Left renal pelvis (tissue), 4 donors: ENCODE measurements at regions not wholly inside any gene's neighbourhood (a gene's known extent, or its start where the extent isn't known, plus 50 kb on each side); places are given as distances from the start of the nearest gene placed in this dataset.
A peak's percentile ranks its signal among the peaks of the same experiment; 100 is the strongest.

ENCODE experiments used
- DNase-seq, 4 donors: peaks; one replicate each; pipeline ENCODE4 v3.0.0-alpha.2; 2013; ENCODE audit warnings: low read depth in 4 of 4, low spot score in 3 of 4

DNA sequence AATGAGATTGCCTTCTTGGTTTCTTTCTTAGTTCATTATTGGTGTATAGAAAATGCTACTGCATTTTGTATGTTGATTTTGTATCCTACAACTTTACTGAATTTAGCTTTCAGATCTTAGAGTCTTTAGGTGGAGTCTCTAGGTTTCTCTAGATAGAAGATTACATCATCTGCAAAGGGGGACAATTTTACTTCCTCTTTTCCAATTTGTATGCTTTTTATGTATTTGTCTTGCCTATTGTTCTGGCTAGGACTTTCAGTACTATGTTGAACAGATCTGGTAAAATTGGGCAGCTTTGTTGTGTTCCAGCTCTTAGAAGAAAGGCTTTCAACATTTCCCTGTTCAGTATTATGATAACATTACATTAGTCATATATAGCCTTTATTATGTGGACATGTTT, 101.0 kb upstream of the SPRY2 start:
- no peak for DNase-seq

- DNase-seq, result no peak
These were observed 97.6 kb upstream of the SPRY2 start for GRCh38 chr13:80438521-80438920.

DNA sequence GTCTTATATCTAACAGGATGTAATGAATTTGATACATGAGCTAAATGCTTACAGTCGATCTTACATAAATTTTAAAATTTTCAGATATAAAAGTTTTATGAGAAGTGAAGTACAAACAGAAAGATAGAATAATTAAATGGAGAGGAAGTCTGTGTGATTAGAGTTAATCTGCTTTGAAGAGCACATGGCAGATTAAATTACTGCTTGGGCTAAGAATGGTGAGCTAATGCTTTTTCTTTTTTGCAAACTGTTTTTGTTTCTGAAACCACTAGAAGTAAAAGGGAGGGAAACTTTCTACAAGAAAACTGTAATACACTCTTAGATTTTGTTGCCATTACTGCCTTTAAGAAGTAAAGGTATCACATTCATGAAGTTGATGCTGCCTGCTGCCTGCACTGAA, 96.3 kb upstream of the SPRY2 start:
- DNase-seq, result peak in 2 of 4 donors; percentile 14 to 18

GRCh38 chr13:80436571-80437169, 95.7 kb upstream of the SPRY2 start:
- peak; percentile 46 to 59 (median 48) for DNase-seq

DNA sequence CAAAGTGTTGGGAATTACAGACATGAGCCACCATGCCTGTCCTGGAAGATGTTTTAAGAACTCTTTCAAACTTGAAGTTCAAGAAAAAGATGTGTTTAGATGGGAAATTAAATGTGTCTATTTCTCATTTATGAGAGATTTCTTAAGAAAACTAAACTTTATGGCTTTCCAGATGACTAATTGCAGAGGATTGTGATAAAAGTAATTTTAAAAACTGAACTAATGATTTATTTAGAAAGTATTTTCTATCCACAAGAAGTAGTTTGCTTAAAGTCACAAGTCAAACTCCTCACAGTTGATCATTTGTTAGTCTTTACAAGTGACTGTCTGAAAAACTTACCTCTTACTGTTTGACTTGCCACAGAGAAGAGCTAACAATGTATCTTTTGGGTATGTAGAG, 89.6 kb upstream of the SPRY2 start:
- no peak for DNase-seq

- DNase-seq, result no peak
These were observed 87.6 kb upstream of the SPRY2 start for GRCh38 chr13:80428349-80429096.

DNA sequence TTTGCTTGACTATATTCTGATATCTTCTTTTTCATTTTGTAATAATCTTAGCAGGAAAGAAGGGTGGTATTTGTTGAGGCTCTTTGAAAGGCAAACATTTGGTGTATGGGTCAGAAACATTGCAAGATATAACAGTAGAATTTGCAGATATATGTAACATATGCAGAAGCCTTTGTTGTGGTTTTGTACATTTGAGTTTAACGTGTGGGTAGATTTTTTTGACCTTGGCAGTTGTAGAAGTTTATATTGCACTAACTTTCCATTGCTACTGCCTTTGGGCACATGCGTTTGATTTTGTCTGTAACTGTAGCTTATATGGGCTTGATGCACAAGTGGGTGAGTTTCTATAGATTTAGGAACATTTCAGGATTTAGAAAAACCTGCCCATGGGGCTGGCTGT, 78.5 kb upstream of the SPRY2 start:
- DNase-seq, result no peak

DNA sequence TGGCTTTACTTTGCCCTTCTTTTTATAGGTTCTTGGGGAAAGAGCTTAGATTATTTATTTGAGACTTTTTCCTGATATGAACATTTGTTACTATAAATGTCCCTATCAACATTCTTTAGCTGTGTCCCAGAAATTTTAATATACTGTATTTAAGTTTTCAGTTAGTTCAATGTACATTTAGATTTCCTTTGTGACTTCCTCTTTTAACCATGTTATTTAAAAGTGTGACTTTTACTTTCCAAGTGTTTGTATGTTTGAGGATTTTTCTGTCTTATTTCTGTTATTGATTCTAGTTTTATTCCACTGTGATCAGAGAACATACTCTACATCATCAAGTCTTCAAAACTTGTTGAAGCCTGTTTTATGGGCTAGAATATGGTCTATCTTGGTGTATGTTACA, 72.7 kb upstream of the SPRY2 start:
- no peak for DNase-seq

DNA sequence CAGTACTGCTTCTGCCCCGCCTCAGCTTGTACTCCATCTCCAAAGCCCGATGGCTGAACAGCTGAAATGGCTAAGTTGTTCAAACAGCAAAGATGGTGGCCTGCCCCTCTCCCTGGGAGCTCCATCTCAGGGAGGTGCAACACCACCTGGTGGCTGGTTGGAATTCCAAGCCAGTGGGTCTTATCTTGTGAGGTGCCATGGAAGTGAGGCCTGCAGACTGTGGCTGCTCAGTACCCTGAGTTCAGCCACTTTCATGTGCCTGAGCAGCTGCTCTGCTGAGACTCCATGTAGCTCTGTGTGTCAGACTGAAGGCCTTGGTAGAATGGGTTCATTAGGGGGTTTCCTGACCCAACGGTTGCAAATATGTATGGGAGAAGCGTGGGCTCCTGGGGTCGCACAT, 67.3 kb upstream of the SPRY2 start:
- no peak for DNase-seq

GRCh38 chr13:80400865-80401426, 60.0 kb upstream of the SPRY2 start:
- DNase-seq, result no peak

DNA sequence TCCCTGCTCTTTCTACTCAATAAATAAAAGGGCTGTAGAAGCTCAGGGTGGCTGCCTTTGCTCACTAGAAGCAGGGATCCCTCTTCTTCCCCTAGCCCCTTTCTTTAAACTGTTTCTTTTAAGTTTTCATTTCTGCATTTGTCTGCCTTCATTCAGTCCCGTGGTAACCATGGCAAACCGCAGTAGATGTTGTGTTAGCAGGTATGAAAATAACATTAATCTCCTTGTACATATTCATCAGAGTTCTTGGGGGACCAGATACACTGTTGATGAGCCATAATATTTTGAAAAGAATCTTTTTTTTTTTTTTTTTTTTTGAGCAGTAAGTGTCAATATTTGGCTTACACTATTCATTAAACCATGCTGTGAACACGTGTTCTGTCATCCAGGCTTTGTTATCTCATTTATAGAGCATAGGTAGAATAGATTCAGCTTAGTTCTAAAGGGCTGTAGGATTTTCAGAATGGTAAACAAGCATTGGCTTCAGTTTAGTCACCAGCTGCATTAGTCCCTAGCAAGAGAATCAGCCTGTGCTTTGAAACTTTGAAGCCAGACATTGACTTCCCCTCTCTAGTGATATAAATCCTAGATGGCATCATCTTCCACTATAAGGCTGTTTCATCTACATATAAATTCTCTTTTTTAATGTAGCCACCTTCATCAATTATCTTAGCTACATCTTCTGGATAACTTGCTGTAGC, 59.4 kb upstream of the SPRY2 start:
- no peak for DNase-seq

DNA sequence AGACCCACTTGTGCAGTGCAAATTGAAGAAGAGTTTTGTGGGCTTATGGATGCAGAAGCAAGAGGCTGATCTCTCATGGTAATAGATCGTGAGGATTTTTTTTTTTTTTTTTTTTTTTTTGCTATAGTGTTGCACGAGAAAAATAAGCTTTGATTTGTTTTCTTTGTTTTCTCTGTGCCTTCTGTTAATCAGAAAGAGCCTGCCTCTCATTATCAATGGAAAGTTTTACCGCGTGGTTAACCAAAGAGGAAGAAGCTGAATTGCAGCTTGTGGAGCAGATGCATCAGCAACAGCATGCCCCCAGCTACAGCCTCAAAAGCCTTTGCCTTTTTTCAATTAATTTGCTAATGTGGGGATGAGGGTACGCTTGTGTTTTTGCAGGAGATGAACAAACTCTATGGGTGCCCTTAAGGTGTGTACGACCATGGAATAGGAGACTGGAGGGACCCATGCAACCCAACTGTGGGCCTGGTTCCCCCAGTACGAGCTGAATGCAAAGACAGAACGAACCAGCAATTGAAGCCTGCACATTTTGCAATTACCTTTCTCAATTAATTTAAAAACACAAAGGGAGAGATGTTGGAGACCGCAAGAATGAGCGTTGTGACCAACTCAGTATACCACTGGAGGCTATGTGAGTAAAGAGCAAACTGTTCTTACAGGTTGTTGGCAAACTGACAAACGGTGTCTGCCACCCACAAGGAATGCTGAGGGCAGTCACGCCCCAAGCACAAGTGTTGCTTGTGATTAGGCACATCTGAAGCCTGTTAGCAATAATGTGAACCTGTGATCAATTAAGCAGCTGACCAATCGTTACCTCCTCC, 58.6 kb upstream of the SPRY2 start:
- DNase-seq, result no peak
